Pancreas (tissue), 10 donors: ENCODE measurements at regions not wholly inside any gene's neighbourhood (a gene's known extent, or its start where the extent isn't known, plus 50 kb on each side); places are given as distances from the start of the nearest gene placed in this dataset.
A peak's percentile ranks its signal among the peaks of the same experiment; 100 is the strongest.

Source experiments
- ATAC-seq, 4 donors: fragments of 200-7000 bp; cut with Tn5 transposase; one replicate each; pipeline versions ENCODE4 v1.8.0 to v1.9.1; 2020; ENCODE audit warnings: mild to moderate bottlenecking in 4 of 4, moderate library complexity in 4 of 4
- DNase-seq, 6 donors: peaks; one replicate each; pipeline ENCODE4 v3.0.0-alpha.2; 2020
- FAIRE-seq: peaks from 2 replicates; lab custom pipeline; 2012; peaks lifted over from hg19 to GRCh38; lab: Jason Lieb, UNC
- H3K27ac ChIP-seq, 4 donors: fragments of 200-600 bp; sonication (generic); 1 replicate in 3 of 4; 2 replicates in 1 of 4; pipeline versions ENCODE4 v1.5.0 to v1.8.0; 2020
- H3K27me3 ChIP-seq, 4 donors: fragments of 200-600 bp; one replicate each; pipeline ENCODE4 v1.8.0; 2021
- H3K36me3 ChIP-seq, 3 donors: fragments of 200-600 bp; sonication (generic) in 1 of 3; one replicate each; pipeline versions ENCODE4 v1.5.0 to v1.8.0; 2020 to 2021
- H3K4me1 ChIP-seq, 3 donors: fragments of 200-600 bp; one replicate each; pipeline ENCODE4 v1.8.0; 2021
- H3K4me3 ChIP-seq, 4 donors: fragments of 200-600 bp; sonication (generic) in 2 of 4; one replicate each; pipeline versions ENCODE4 v1.5.0 to v1.8.0; 2020 to 2021
- H3K9me3 ChIP-seq, 4 donors: fragments of 200-600 bp; one replicate each; pipeline ENCODE4 v1.8.0; 2021
- CTCF ChIP-seq, 4 donors: fragments of 200-600 bp; sonication (generic) in 3 of 4; IDR thresholded peaks; one replicate each; pipeline versions ENCODE4 v1.5.0 to v1.8.0; 2021; ENCODE audit warnings: antibody characterized with exemption in 4 of 4
- WGBS, 2 donors: extraction: QIAGEN DNeasy Blood & Tissue Kit; methylation state at CpG; one replicate each; pipeline ENCODE4 v1.1.7; 2013; 5-methylcytosine and 5-hydroxymethylcytosine counted together
- intact Hi-C, 3 donors: fragments of 100-400 bp; cut with DNase I; formaldehyde crosslinking; loops; one replicate each; pipeline versions ENCODE4 v1.11.1 to v1.14.2; 2022
- donor health status: healthy with polysubstance abuse.
- donor health status: DM: no; HTN: no; CAD: no; lungs with moderate emphysema.
- donor health status: DM: no; HTN: no; CAD: no.
- donor health status: control.
- donor health status: control.
- donor health status: Bipolar disorder and iron deficiency.
- donor health status: DM: yes; HTN: yes; CAD: no.
- donor health status: DM: no; HTN: no; CAD: no.
- donor health status: DM: no; HTN: no; CAD: no.
- donor health status: DM: yes; HTN: yes; CAD: no.

- no peak for ATAC-seq
- H3K36me3 ChIP-seq = no peaks in the 10 kb centered on the region
- DNase-seq = no peak
- no peak overlapping the region for H3K4me3 ChIP-seq
- no peak for FAIRE-seq
- peaks cover 10 to 19% (median 17%) of the 10 kb centered on the region in 3 donors for H3K4me1 ChIP-seq
- H3K9me3 ChIP-seq = no peaks in the 10 kb centered on the region
- no peaks in the 10 kb centered on the region for H3K27me3 ChIP-seq
- TF ChIP-seq CTCF (IDR thresholded peaks at IDR 0.05) = no peak
- WGBS, 2 donors = 90 to 93% methylated on average over 11 of the region's 11 CpGs
- intact Hi-C loops = loop anchor here in 2 of 3 donors (10.0 kb wide), 2 partner anchors 108 to 298 kb away; no protein-coding TSS in a partner anchor
- H3K27ac ChIP-seq = no peak overlapping the region
These were observed 55.9 kb upstream of the SNX9 start for GRCh38 chr6:157766901-157767774.

GRCh38 chr6:157767775-157768156 is 55.3 kb upstream of the SNX9 start:
- TF ChIP-seq CTCF (IDR thresholded peaks at IDR 0.05) = no peak
- FAIRE-seq = no peak
- WGBS, 2 donors = 91 to 98% methylated on average over 3 of the region's 3 CpGs
- no peak overlapping the region for H3K4me3 ChIP-seq
- DNase-seq = no peak
- peaks cover 9 to 19% (median 17%) of the 10 kb centered on the region in 3 donors for H3K4me1 ChIP-seq
- no peak for ATAC-seq
- H3K27ac ChIP-seq = peak overlapping the region in 1 of 4 donors; percentile 43
- intact Hi-C loops = loop anchor here in 2 of 3 donors (10.0 kb wide), 2 partner anchors 107 to 297 kb away; no protein-coding TSS in a partner anchor
- no peaks in the 10 kb centered on the region for H3K27me3 ChIP-seq
- H3K9me3 ChIP-seq = no peaks in the 10 kb centered on the region
- no peaks in the 10 kb centered on the region for H3K36me3 ChIP-seq

DNA sequence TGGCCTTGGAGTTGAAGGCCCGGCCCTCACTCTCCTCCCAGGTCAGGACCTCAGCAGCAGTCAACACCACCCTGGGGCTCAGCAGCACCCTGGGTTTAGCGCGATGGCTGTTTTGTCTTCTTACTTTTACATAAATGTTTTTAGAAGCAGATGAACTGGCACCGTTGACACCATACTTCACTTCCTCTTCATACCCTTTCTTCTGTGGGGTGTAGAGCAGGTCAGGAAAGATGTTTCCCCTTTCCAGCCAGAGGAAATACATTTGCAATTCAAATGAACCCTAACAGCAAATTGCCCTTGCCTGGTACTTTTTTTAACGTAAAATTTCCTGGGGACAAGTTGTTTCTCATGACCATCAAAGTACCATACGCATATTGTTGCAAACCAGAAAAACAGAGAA is 54.7 kb upstream of the SNX9 start:
- Histone ChIP-seq H3K4me1 (peaks cover 6 to 13% (median 13%) of the 10 kb centered on the region in 3 donors), H3K36me3 (no peaks in the 10 kb centered on the region), H3K27ac (peak overlapping the region in 1 of 4 donors; percentile 43), H3K4me3 (no peak overlapping the region), H3K9me3 (no peaks in the 10 kb centered on the region), H3K27me3 (no peaks in the 10 kb centered on the region)
- no peak for DNase-seq
- 90 to 96% methylated on average over 6 of the region's 6 CpGs for WGBS, 2 donors
- no peak for ATAC-seq
- no peak for FAIRE-seq
- intact Hi-C loops = loop anchor here in 2 of 3 donors (10.0 kb wide), 2 partner anchors 106 to 296 kb away; no protein-coding TSS in a partner anchor
- TF ChIP-seq CTCF (IDR thresholded peaks at IDR 0.05) = no peak

DNA sequence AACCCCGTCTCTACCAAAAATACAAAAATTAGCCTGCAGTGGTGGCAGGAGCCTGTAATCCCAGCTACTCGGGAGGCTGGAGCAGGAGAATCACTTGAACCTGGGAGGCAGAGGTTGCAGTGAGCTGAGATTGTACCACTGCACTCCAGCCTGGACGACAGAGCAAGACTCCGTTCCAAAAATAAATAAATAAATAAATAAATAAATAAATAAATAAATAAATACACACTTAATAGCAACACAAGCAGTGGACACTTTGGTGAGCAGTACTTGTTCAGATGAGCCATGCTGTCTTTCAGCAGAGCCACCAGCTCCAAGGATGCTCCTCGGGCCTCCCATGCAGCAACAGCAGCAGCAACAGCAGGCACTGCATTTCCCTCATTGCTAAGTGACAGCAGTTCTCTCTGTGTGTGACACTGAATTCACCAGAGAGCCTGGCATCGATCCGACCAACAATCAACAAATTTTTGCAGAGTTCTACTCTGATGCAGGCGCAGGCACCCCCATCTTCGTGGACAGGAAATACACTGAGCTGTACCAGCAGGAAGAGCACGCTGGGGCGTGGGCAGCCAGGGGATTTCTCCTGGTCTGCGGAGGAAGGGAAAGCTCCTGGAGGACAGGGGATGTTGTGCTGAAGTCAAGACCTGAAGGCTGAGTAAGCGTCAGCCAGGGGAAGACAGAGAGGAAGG is 54.0 kb upstream of the SNX9 start:
- intact Hi-C loops = loop anchor here in 2 of 3 donors (10.0 kb wide), 2 partner anchors 106 to 296 kb away; no protein-coding TSS in a partner anchor
- Histone ChIP-seq H3K4me3 (no peak overlapping the region), H3K36me3 (no peaks in the 10 kb centered on the region), H3K9me3 (no peaks in the 10 kb centered on the region), H3K27ac (no peak overlapping the region), H3K27me3 (no peaks in the 10 kb centered on the region), H3K4me1 (peaks cover 2 to 9% (median 6%) of the 10 kb centered on the region in 3 donors)
- 82 to 89% methylated on average over 13 of the region's 13 CpGs for WGBS, 2 donors
- TF ChIP-seq CTCF (IDR thresholded peaks at IDR 0.05) = no peak
- FAIRE-seq (no peak), DNase-seq (no peak), ATAC-seq (no peak)
